CD4-positive, CD25-positive, alpha-beta regulatory T cell (primary cell): ENCODE measurements at regions not wholly inside any gene's neighbourhood (a gene's known extent, or its start where the extent isn't known, plus 50 kb on each side); places are given as distances from the start of the nearest gene placed in this dataset.
"Not testable (repeated sequence)": the region's sequence is repeated elsewhere in the genome, so short reads cannot be mapped to it uniquely, and the experiment has no call there.

Experiments used
- ATAC-seq, 2 donors: fragments of 150-1000 bp; cut with Tn5 transposase; one replicate each; pipeline ENCODE4 v1.10.0; 2021; ENCODE audit warnings: low read depth in 2 of 2, moderate number of reproducible peaks in 2 of 2, moderate library complexity in 1 of 2
- DNase-seq, 3 donors: peaks; one replicate each; pipeline versions ENCODE4 v3.0.0 to v3.0.0-alpha.2; 2012 to 2022; ENCODE audit warnings: mixed read lengths in 1 of 3
- H3K27ac ChIP-seq: one replicate; pipeline ENCODE4 v1.7.0; 2013; ENCODE audit warnings: mild to moderate bottlenecking, low read length; ENCODE audit not compliant: insufficient read depth, poor library complexity, severe bottlenecking
- H3K27me3 ChIP-seq: one replicate; pipeline ENCODE4 v1.7.0; 2013; ENCODE audit warnings: low read length; ENCODE audit not compliant: control insufficient read depth, insufficient read depth
- H3K36me3 ChIP-seq: one replicate; pipeline ENCODE4 v1.7.0; 2013; ENCODE audit warnings: mild to moderate bottlenecking, low read length, moderate library complexity; ENCODE audit not compliant: control insufficient read depth, insufficient read depth
- H3K4me1 ChIP-seq: 2 replicates; pipeline ENCODE4 v1.7.0; 2013; ENCODE audit warnings: mild to moderate bottlenecking, low read length; ENCODE audit not compliant: insufficient read depth, control insufficient read depth, poor library complexity, severe bottlenecking
- H3K4me3 ChIP-seq: one replicate; pipeline ENCODE4 v1.7.0; 2013; ENCODE audit warnings: low read depth, mild to moderate bottlenecking, low read length, moderate library complexity
- H3K9me3 ChIP-seq, 2 experiments: 1 replicate in 1 of 2; 2 replicates in 1 of 2; pipeline ENCODE4 v1.7.0; 2013; ENCODE audit warnings: low read length in 2 of 2, mild to moderate bottlenecking in 1 of 2, moderate library complexity in 1 of 2; ENCODE audit not compliant: control insufficient read depth in 2 of 2
- H3K27ac Mint-ChIP-seq, 3 donors: one replicate each; pipeline ENCODE4 v1.8.0; 2020 to 2022; ENCODE audit warnings: mild to moderate bottlenecking in 3 of 3, mixed read lengths in 3 of 3, moderate library complexity in 2 of 3
- H3K27me3 Mint-ChIP-seq: one replicate; pipeline ENCODE4 v1.8.0; 2022; ENCODE audit warnings: mild to moderate bottlenecking, mixed read lengths
- H3K36me3 Mint-ChIP-seq: one replicate; pipeline ENCODE4 v1.8.0; 2020; ENCODE audit warnings: mixed read lengths
- H3K4me1 Mint-ChIP-seq, 4 donors: one replicate each; pipeline ENCODE4 v1.8.0; 2020 to 2022; ENCODE audit warnings: mixed read lengths in 4 of 4, mild to moderate bottlenecking in 1 of 4
- H3K4me3 Mint-ChIP-seq, 4 donors: one replicate each; pipeline ENCODE4 v1.8.0; 2020 to 2022; ENCODE audit warnings: mild to moderate bottlenecking in 4 of 4, mixed read lengths in 4 of 4, moderate library complexity in 3 of 4
- H3K9me3 Mint-ChIP-seq, 7 donors: one replicate each; pipeline ENCODE4 v1.8.0; 2020 to 2022; ENCODE audit warnings: mixed read lengths in 7 of 7, mild to moderate bottlenecking in 3 of 7, moderate library complexity in 2 of 7

DNA sequence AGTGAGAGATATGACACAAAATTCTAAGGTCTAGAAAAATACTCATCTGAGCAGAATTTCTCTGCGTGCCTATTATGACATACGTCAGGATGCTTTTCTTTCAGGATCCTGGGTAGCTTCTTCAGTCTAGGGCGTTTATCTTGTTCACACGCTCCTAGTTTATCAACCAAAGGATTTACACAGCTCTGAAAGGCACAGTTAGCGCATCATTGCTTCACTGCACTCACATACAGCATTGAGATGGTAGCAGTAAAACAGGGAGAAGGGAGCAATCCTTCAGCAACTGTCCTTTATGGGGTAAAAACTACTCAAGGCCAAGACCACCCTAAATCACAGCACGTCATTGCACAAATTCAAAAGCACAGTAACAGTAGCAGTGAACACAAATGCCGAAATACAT is 222.8 kb downstream of the SUCLG1 start:
- no peaks in the 10 kb centered on the region for H3K4me1 ChIP-seq
- no peak overlapping the region for H3K4me3 Mint-ChIP-seq
- no peak overlapping the region for H3K4me3 ChIP-seq
- no peak for ATAC-seq
- DNase-seq = no peak
- H3K27ac ChIP-seq = no peak overlapping the region
- no peaks in the 10 kb centered on the region for H3K36me3 Mint-ChIP-seq
- peaks cover 9% of the 10 kb centered on the region for H3K27me3 Mint-ChIP-seq
- H3K27me3 ChIP-seq = peaks cover 8% of the 10 kb centered on the region
- H3K9me3 ChIP-seq = no peaks in the 10 kb centered on the region
- H3K4me1 Mint-ChIP-seq = no peaks in the 10 kb centered on the region
- H3K36me3 ChIP-seq = no peaks in the 10 kb centered on the region
- H3K9me3 Mint-ChIP-seq = peaks cover 0 to 3% (median 0%) of the 10 kb centered on the region in 7 donors
- H3K27ac Mint-ChIP-seq = no peak overlapping the region

DNA sequence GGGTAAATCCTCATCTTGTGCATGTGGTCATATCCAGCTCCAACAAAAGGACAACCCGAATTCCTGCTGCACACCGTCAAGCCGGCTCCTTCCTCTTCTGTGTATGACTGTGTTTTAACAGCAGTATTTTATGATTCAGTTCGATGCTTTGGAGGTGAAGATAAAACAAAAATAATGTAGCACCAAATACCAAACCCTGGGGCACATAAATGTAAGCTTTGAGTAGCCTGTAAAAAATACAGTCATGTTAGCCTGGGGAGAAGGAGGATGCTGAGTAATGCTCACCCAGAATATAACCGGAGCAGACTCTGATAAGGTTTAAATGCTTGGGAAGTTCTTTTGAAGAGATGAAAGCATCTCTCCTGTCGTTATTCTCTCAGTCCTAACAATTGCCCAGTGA is 225.0 kb downstream of the SUCLG1 start:
- no peak for ATAC-seq
- peaks cover 9% of the 10 kb centered on the region for H3K27me3 Mint-ChIP-seq
- H3K9me3 Mint-ChIP-seq = peaks cover 0 to 2% (median 0%) of the 10 kb centered on the region in 7 donors
- no peaks in the 10 kb centered on the region for H3K4me1 Mint-ChIP-seq
- no peaks in the 10 kb centered on the region for H3K36me3 Mint-ChIP-seq
- H3K4me1 ChIP-seq = no peaks in the 10 kb centered on the region
- DNase-seq = no peak
- H3K27ac ChIP-seq = no peak overlapping the region
- no peaks in the 10 kb centered on the region for H3K36me3 ChIP-seq
- H3K9me3 ChIP-seq = no peaks in the 10 kb centered on the region
- H3K4me3 ChIP-seq = no peak overlapping the region
- H3K4me3 Mint-ChIP-seq = no peak overlapping the region
- peaks cover under 1% of the 10 kb centered on the region for H3K27me3 ChIP-seq
- no peak overlapping the region for H3K27ac Mint-ChIP-seq

DNA sequence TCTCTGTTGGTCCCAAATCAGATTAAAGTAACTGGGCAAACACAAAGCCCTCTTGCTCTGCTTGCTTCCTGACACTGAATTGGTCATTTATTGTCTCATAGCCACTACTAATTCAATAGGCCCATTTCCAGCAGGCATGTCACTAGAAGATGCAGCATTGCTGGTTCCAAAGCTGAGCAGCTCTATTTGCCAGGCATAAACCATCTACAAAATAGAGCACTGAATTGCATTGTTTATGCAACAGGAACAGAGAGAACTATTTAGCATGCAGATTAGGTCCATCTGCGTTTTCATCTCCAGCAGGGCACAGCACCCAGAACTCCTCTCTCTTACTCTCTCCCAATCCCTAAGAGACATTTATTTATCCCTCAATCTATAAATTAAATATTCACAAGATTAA is 227.6 kb downstream of the SUCLG1 start:
- Histone ChIP-seq H3K4me3 (no peak overlapping the region), H3K27ac (no peak overlapping the region), H3K36me3 (no peaks in the 10 kb centered on the region), H3K4me1 (no peaks in the 10 kb centered on the region), H3K9me3 (no peaks in the 10 kb centered on the region), H3K27me3 (no peaks in the 10 kb centered on the region)
- Mint-ChIP-seq H3K27me3 (peaks cover 9% of the 10 kb centered on the region), H3K9me3 (peaks cover 0 to 4% (median 0%) of the 10 kb centered on the region in 7 donors), H3K36me3 (no peaks in the 10 kb centered on the region), H3K4me1 (no peaks in the 10 kb centered on the region), H3K4me3 (no peak overlapping the region), H3K27ac (no peak overlapping the region)
- no peak for ATAC-seq
- DNase-seq = no peak

DNA sequence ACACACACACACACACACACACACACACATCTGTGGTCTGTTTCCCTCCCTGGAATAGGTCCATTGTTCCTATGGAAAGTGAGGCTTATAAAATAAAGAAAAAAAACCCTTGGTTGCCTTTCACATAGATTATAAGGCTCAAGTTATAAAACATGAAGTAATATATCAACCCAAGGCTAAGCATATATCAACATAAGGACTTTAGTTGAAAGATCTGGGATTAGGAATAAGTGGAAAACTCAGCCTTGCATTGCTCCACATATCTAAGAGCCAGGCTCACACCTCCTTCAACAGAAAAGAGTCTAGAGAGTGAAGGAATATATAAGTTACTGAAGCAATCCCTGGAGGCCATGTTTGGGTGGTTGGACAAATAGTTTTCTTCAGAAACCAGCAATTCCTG is 235.0 kb downstream of the SUCLG1 start:
- Histone ChIP-seq H3K4me3 (no peak overlapping the region), H3K27ac (no peak overlapping the region), H3K27me3 (no peaks in the 10 kb centered on the region), H3K4me1 (no peaks in the 10 kb centered on the region), H3K36me3 (no peaks in the 10 kb centered on the region), H3K9me3 (no peaks in the 10 kb centered on the region)
- no peak overlapping the region for H3K4me3 Mint-ChIP-seq
- H3K27ac Mint-ChIP-seq = no peak overlapping the region
- peaks cover 8% of the 10 kb centered on the region for H3K27me3 Mint-ChIP-seq
- ATAC-seq = no peak
- no peak for DNase-seq
- no peaks in the 10 kb centered on the region for H3K36me3 Mint-ChIP-seq
- no peaks in the 10 kb centered on the region for H3K4me1 Mint-ChIP-seq
- peaks cover 0 to 8% (median 0%) of the 10 kb centered on the region in 7 donors for H3K9me3 Mint-ChIP-seq

DNA sequence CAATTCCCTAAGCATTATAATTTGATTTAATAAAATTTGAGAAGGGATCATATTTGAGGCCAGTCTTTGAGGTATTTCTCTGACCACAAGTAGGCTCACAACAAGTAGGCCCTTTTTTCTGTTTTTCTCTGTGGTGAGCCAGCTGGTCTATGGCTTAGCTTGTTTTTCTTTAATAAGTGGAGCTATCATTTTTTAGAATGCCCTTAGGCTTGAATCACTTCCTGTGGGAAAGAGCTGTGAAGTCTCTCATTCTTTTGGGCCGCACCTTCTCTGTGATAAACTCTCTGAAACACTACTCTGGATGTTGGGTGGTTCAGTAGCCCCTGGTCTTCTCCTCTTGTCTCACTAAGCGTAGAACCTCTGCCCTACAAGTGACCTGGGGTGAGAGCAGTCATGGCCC is 235.9 kb downstream of the SUCLG1 start:
- H3K9me3 Mint-ChIP-seq = peaks cover 0 to 3% (median 0%) of the 10 kb centered on the region in 7 donors
- DNase-seq = no peak
- no peaks in the 10 kb centered on the region for H3K9me3 ChIP-seq
- H3K36me3 Mint-ChIP-seq = no peaks in the 10 kb centered on the region
- H3K4me1 ChIP-seq = no peaks in the 10 kb centered on the region
- no peak overlapping the region for H3K4me3 Mint-ChIP-seq
- H3K27me3 ChIP-seq = no peaks in the 10 kb centered on the region
- no peaks in the 10 kb centered on the region for H3K4me1 Mint-ChIP-seq
- no peak overlapping the region for H3K27ac Mint-ChIP-seq
- H3K4me3 ChIP-seq = no peak overlapping the region
- H3K27ac ChIP-seq = no peak overlapping the region
- ATAC-seq = no peak
- no peaks in the 10 kb centered on the region for H3K36me3 ChIP-seq
- peaks cover 8% of the 10 kb centered on the region for H3K27me3 Mint-ChIP-seq

DNA sequence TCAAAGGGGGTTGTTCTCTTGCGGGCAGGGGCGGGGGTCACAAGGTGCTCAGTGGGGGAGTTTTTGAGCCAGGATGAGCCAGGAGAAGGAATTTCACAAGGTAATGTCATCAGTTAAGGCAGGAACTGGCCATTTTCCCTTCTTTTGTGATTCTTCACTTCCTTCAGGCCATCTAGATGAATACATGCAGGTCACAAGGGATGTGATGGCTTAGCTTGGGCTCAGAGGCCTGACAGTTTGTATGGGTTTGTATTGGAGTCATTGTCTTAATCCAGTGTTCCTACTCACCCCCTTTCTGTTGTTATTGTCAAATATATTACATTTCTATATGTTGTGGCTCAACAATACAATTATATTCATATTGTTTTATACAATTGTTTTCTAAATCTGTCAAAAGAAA is 238.0 kb downstream of the SUCLG1 start:
- not testable (repeated sequence) for H3K36me3 Mint-ChIP-seq, ATAC-seq, H3K9me3 Mint-ChIP-seq, H3K4me1 ChIP-seq, H3K9me3 ChIP-seq, DNase-seq, H3K36me3 ChIP-seq, H3K27me3 ChIP-seq, H3K4me3 Mint-ChIP-seq, H3K27ac ChIP-seq, H3K4me3 ChIP-seq, H3K4me1 Mint-ChIP-seq, H3K27me3 Mint-ChIP-seq, H3K27ac Mint-ChIP-seq

DNA sequence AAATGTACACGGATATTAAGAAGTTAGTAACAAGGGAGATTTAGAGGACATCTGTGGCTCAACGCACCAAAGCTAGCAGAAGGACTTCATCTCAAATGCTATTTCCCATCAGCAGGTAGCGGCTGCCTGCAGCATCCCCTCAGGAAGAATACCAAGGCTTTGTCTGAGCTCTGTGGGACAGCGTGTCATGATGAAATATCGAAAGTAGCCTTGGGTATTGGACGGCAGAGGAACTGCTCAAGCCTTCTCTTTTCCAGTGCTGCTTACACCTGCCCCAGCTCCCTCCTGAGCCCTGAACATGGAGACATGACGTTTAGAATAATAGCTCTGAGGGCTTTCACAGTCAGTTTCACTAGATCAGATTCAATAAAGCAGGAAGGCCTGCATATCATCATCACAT is 241.6 kb downstream of the SUCLG1 start:
- Histone ChIP-seq H3K4me1 (no peaks in the 10 kb centered on the region), H3K36me3 (no peaks in the 10 kb centered on the region), H3K27ac (no peak overlapping the region), H3K4me3 (no peak overlapping the region), H3K27me3 (no peaks in the 10 kb centered on the region), H3K9me3 (no peaks in the 10 kb centered on the region)
- no peaks in the 10 kb centered on the region for H3K36me3 Mint-ChIP-seq
- peaks cover 22% of the 10 kb centered on the region for H3K27me3 Mint-ChIP-seq
- H3K9me3 Mint-ChIP-seq = peaks cover 0 to 2% (median 0%) of the 10 kb centered on the region in 7 donors
- H3K27ac Mint-ChIP-seq = no peak overlapping the region
- no peak overlapping the region for H3K4me3 Mint-ChIP-seq
- no peaks in the 10 kb centered on the region for H3K4me1 Mint-ChIP-seq
- no peak for ATAC-seq
- no peak for DNase-seq

DNA sequence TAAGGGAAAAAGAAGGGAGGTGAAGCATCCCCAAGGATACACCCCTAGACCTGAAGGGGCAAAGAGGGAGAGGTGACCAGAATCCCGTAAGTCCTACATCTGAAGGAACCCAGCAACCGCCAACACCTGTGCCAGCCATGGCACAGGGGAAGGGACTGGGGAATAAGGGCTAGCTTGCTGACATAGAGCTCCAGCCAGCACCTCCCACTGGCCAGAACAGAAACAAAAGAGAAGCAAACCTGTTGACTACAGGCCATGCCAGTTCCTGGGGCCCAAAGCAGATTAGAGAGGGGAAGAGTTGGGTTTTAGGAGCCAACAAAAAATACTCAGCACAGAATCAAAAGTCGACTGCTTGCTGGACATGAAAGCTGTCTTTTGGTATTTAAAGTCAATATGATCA is 244.6 kb downstream of the SUCLG1 start:
- Histone ChIP-seq H3K9me3 (no peaks in the 10 kb centered on the region), H3K4me3 (no peak overlapping the region), H3K36me3 (no peaks in the 10 kb centered on the region), H3K4me1 (no peaks in the 10 kb centered on the region), H3K27me3 (peaks cover 4% of the 10 kb centered on the region), H3K27ac (no peak overlapping the region)
- DNase-seq (no peak), ATAC-seq (no peak)
- peaks cover 0 to 2% (median 0%) of the 10 kb centered on the region in 7 donors for H3K9me3 Mint-ChIP-seq
- no peaks in the 10 kb centered on the region for H3K4me1 Mint-ChIP-seq
- peaks cover 25% of the 10 kb centered on the region for H3K27me3 Mint-ChIP-seq
- no peaks in the 10 kb centered on the region for H3K36me3 Mint-ChIP-seq
- no peak overlapping the region for H3K27ac Mint-ChIP-seq
- no peak overlapping the region for H3K4me3 Mint-ChIP-seq
